ENCODE measurements at regions not wholly inside any gene's neighbourhood (a gene's known extent, or its start where the extent isn't known, plus 50 kb on each side); places are given as distances from the start of the nearest gene placed in this dataset.
A peak's percentile ranks its signal among the peaks of the same experiment; 100 is the strongest.

GRCh38 chr18:45549290-45549689 lies 66.0 kb upstream of the SLC14A2 start:
- H3K27ac Mint-ChIP-seq, result no peak overlapping the region
- peaks cover 29% of the 10 kb centered on the region for H3K4me1 Mint-ChIP-seq (ENCODE audit: unreplicated experiment)
- no peak for TF ChIP-seq CTCF (conservative IDR thresholded peaks at IDR 0.05)
- peaks cover 5% of the 10 kb centered on the region for H3K9me3 Mint-ChIP-seq
- peaks cover 16% of the 10 kb centered on the region for H3K27me3 Mint-ChIP-seq
- no peak for DNase-seq (ENCODE audit: extremely low spot score, unreplicated experiment)
- no peaks in the 10 kb centered on the region for H3K36me3 Mint-ChIP-seq
- no peak overlapping the region for H3K4me3 Mint-ChIP-seq

- Mint-ChIP-seq H3K4me1 (ENCODE audit: unreplicated experiment) (peaks cover 29% of the 10 kb centered on the region), H3K36me3 (no peaks in the 10 kb centered on the region), H3K4me3 (no peak overlapping the region), H3K27ac (no peak overlapping the region), H3K9me3 (peaks cover 5% of the 10 kb centered on the region), H3K27me3 (peaks cover 16% of the 10 kb centered on the region)
- no peak for DNase-seq (ENCODE audit: extremely low spot score, unreplicated experiment)
- no peak for TF ChIP-seq CTCF (conservative IDR thresholded peaks at IDR 0.05)
Observed at GRCh38 chr18:45551142-45551815, 64.0 kb upstream of the SLC14A2 start.

- H3K4me1 Mint-ChIP-seq (ENCODE audit: unreplicated experiment), result peaks cover 21% of the 10 kb centered on the region
- peaks cover 16% of the 10 kb centered on the region for H3K27me3 Mint-ChIP-seq
- no peak for TF ChIP-seq CTCF (conservative IDR thresholded peaks at IDR 0.05)
- H3K4me3 Mint-ChIP-seq, result peak overlapping the region; percentile 31
- no peaks in the 10 kb centered on the region for H3K36me3 Mint-ChIP-seq
- peak overlapping the region; percentile 52 for H3K27ac Mint-ChIP-seq
- DNase-seq (ENCODE audit: extremely low spot score, unreplicated experiment), result no peak
- peaks cover 5% of the 10 kb centered on the region for H3K9me3 Mint-ChIP-seq
Observed at GRCh38 chr18:45553723-45554388, 61.4 kb upstream of the SLC14A2 start.

GRCh38 chr18:45554389-45554737 lies 60.9 kb upstream of the SLC14A2 start:
- no peak for TF ChIP-seq CTCF (conservative IDR thresholded peaks at IDR 0.05)
- no peaks in the 10 kb centered on the region for H3K36me3 Mint-ChIP-seq
- peaks cover 5% of the 10 kb centered on the region for H3K9me3 Mint-ChIP-seq
- H3K27me3 Mint-ChIP-seq, result peaks cover 13% of the 10 kb centered on the region
- peak overlapping the region; percentile 31 for H3K4me3 Mint-ChIP-seq
- peaks cover 16% of the 10 kb centered on the region for H3K4me1 Mint-ChIP-seq (ENCODE audit: unreplicated experiment)
- no peak for DNase-seq (ENCODE audit: extremely low spot score, unreplicated experiment)
- peak overlapping the region; percentile 52 for H3K27ac Mint-ChIP-seq

GRCh38 chr18:45556222-45556621 lies 59.1 kb upstream of the SLC14A2 start:
- no peak for DNase-seq (ENCODE audit: extremely low spot score, unreplicated experiment)
- Mint-ChIP-seq H3K4me3 (no peak overlapping the region), H3K4me1 (ENCODE audit: unreplicated experiment) (peaks cover 24% of the 10 kb centered on the region), H3K27ac (no peak overlapping the region), H3K27me3 (peaks cover 12% of the 10 kb centered on the region), H3K36me3 (no peaks in the 10 kb centered on the region), H3K9me3 (no peaks in the 10 kb centered on the region)
- no peak for TF ChIP-seq CTCF (conservative IDR thresholded peaks at IDR 0.05)
